Mesenteric fat pad (tissue), 1 donor: ENCODE measurements at regions not wholly inside any gene's neighbourhood (a gene's known extent, or its start where the extent isn't known, plus 50 kb on each side); places are given as distances from the start of the nearest gene placed in this dataset.

Experiments used
- DNase-seq: peaks from one replicate; pipeline ENCODE4 v3.0.0-alpha.2; 2020; ENCODE audit warnings: low spot score
- donor health status: DM: yes; HTN: yes; CAD: no.

- no peak for DNase-seq
Measured at GRCh38 chr19:13610039-13610691, 103.9 kb upstream of the CACNA1A start.

- DNase-seq: no peak
Measured at GRCh38 chr19:13606156-13606555, 99.9 kb upstream of the CACNA1A start.

- no peak for DNase-seq
Measured at GRCh38 chr19:13604902-13605586, 98.8 kb upstream of the CACNA1A start.

DNA sequence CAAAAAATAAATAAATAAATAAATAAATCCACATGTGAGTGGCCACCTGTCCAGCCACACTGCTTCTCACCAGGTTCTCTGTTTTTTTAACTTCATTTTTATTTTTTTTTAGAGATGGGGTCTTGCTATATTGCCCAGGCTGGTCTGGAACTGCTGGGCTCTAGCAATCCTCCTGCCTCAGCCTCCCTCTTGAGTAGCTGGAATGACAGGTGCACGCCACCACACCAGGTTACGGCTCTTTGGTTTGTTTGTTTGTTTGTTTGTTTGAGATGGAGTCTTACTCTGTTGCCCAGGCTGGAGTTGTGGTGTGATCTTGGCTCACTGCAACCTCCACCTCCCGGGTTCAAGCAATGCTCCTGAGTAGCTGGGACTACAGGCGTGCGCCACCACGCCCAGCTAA is 94.5 kb upstream of the CACNA1A start:
- no peak for DNase-seq

DNA sequence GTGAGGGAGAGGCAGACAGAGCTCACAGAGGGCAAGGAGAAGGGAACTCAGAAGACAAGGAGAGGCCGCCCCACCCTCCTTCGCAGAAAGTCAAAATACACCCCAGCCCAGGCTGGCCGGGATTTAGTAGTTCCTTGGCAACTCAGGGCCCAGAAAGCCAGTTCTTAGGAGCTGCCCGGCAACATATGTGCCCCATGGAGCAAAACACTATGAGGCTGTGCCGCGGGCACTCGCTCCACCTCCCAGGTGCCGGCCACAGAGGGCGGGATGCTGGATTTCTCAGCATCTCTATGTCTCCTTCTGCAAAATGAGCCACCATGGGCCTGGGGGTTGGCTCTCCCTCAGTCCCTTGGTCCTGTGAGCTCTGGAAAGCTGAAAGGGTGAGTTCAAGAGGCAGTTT is 93.8 kb upstream of the CACNA1A start:
- DNase-seq: no peak

DNA sequence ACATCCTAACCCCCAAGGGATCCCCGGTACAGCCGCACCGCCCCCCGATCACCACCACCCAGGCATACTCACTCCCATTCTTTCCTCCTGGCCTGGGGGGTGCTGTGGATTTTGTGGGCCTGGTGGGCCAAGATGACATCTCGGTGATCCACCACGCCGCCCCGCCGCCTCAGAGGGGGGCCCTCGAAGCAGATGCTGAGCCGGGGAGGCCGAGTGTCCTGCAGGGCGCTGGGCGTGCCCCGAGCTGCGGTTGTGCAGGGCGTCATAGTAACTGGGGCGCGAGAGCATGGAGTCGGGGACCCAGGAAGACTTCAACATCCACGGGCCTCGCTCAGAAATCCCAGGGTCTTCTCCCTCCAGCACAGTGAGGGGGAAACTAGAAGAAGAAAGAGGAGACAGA is 93.4 kb upstream of the CACNA1A start:
- no peak for DNase-seq

DNA sequence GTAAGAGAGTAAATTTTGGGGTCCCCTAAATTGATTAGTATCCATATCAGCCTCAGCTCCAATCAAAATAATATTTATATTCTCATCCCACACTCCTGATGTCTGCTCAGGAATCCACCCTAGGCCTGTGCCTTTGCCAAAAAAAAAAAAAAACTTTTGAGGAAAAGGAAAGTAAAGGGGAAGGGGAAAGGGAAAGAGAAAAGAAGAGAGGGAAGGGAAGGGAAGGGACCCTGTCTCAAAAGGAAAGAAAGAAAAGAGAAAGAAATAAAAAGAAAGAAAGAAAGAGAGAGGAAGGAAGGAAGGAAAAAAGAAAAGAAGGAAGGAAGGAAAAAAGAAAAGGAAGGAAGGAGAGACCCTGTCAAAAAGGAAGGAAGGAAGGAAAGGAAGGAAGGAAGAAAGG is 91.8 kb upstream of the CACNA1A start:
- no peak for DNase-seq

DNA sequence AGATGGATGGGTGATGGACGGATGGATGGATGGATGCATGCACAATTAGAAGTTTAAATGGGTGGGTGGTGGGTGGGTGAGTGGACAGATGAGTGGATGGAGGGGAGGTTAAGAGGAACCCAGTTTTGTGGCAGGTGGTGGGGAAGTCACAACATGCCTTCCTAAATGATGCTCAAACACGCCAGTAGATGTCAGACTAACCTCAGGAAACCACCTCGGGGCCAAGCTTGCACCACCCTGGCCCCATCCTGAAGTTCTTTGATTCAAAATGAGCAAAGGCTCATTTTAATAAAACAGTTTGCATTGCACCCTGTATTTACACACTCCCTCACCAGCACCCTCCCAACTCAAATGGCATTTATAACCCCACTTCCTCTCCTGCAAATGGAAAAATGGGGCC is 91.4 kb upstream of the CACNA1A start:
- DNase-seq: no peak

DNA sequence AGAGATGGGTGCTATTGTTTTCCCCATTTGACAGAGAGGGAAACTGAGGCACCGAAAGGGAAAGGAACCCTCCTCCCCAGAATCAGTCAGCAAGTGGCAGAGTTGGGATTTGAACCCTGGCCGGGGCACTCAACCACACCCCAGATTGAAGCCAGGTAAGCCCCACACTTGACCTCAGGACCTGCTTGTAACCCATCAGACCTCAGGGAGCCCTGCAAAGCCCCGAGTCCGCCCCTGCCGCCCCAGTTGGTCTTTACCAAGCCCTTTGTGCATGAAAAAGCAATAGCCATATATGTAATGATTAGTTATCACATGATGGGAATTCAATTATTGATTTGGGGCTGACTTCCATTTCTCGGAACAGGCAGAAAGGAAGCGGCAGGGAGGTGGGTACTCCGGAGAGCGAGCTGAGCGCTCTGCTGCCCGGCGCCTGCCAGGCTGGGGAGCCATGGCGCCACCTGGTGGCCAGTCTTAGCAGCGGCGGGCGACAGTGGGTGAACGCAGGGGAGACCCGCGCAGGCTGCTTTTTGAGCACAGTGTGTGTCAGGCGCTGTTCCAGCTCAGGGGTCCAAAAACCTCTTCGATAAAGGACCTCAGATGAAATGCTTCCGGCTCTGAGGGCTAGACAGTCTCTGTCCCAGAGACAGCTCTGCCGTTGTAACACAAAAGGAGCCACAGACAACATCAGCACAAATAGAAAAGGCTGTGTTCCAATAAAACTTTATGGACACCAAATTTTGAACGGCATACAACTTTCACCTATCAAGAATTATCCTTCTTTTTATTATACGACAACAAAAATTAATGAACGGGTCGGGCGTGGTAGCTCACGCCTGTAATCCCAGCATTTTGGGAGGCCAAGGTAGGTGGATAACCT is 82.9 kb upstream of the CACNA1A start:
- DNase-seq: no peak

GRCh38 chr19:13585512-13585911 is 79.2 kb upstream of the CACNA1A start:
- no peak for DNase-seq

DNA sequence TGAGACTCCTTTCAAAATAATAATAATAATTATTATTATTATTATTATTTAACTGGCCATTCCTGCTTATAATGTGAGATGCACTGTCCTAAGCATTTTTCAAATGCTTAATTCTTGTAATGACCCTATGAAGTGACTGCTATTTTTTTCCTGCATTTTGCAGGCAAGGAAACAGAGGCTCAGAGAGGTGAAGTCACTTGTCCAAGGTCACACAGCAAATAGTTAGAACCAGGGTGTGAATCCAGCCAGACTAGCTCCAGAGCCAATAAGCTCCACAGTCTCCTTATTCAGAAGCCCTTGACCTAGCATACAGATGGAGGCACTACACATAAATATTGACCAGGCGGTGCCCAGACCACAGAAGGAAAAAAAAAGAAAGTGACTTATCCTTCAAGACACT is 77.5 kb upstream of the CACNA1A start:
- no peak for DNase-seq

DNA sequence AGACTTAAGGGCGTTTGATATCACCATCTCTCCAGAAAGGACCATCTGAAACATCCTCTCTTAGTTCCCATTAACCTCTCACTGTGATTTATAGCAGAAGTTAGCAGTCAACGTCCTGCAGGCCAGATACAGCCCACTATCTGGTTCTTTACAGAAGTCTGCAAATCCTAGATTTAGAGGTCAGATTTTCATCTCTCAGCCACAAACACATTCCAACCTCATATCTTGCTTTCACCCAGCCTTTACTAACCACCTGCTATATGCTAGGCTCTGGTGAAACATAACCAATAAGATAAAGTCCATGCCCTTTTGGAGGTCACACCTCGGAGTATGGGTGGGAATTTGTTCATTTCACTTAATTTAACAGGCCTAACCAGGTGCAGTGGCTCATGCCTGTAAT is 76.8 kb upstream of the CACNA1A start:
- DNase-seq: no peak

GRCh38 chr19:13581576-13581975 is 75.3 kb upstream of the CACNA1A start:
- no peak for DNase-seq

GRCh38 chr19:13579388-13580060 is 73.2 kb upstream of the CACNA1A start:
- no peak for DNase-seq

GRCh38 chr19:13576726-13577125 is 70.4 kb upstream of the CACNA1A start:
- DNase-seq: no peak

DNA sequence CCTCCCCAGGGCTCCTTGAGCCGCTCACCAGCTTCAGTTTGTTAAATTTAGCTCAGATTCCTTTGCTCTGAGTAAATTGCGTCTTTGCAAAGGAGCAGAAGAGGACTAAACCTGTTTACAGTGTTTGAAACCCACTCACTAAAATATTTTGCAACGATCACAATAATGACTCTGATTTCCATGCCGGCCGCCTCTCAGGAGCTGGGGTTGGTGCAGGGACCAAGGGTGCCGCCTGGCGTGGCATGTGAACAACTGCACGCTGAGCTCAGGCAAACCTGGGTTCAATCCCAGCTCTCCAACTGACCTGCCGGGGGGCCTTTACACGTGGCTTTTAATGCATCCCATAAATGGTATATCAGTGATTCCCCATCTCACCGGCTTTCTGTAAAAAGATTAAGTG is 68.7 kb upstream of the CACNA1A start:
- no peak for DNase-seq

DNA sequence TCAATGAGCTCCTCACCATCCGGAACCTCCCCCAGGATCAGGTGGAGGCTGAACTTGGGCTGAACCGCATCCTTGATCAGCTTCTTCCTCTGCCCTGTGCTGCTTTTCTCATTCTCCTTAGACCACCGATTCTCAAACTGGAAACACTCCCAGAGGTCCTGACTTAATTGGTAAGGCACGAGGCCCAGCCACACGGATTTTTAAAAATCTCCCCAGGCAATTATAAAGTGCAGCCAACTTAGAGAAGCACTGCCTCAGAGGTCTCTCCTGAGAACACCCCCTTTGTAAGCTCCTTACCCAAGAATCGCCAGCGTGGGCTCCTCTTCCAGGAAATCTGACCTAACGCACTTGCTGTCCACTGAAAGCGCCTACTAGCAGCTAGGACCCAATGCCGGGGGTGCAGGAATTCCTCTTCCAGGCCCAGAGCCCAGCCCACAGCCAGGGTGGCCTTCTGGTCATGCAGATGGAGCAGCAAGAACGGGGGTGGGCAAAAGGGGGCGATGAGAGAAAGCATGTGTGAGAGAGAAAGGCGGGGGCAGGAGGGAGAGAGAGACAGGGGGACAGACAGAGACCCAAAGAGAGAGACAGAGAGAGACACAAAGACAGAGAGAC is 66.9 kb upstream of the CACNA1A start:
- no peak for DNase-seq

GRCh38 chr19:13561461-13561860 is 55.2 kb upstream of the CACNA1A start:
- DNase-seq: no peak

DNA sequence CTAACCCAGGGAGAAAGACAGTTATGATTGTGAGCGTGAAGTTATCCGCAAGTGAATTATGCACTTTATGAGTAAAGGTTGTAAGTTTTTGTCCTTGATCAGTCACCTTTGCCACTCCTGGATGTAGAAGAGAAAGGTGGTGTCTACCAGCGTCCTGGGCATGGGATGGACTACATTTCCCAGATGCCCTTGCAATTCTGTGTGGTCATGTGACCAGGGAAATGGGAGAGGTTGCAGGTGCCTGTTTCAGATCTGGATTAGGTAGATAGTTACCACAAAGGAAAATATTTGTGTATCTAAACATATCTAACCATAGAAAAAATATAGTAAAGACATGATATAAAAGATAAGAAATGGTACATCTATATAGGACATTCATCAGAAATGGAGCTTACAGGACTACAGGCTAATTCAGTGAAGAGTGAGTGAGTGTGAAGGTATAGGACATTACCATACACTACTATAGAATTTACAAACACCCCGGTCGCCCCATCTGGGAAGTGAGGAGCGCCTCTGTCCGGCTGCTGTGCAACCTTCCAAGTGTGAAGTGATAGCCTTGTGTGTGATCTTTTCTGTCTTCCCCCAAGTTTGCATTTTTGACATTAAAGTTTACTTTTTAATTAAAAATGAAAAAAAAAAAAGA is 51.6 kb upstream of the CACNA1A start:
- DNase-seq: no peak

DNA sequence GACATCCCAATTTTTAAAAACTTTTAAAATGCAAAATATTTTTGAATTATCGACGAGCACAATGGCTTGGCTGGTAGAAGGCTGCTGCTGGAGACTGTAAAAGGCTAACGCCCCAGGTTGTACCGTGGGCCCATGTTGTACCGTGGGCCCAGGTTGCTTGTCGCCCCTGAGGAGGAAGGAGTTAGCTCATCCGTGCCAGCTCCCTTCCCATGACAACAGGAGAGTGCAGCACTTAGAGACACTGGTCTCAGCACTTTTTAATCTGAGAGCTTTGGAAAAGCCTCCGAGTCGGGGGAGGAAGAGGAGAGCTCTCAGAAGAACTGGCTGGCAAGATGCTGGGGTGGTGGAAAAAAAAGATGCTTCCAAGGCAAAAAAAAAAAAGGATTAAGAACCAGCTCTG is 50.3 kb upstream of the CACNA1A start:
- no peak for DNase-seq
